ENCODE measurements at regions not wholly inside any gene's neighbourhood (a gene's known extent, or its start where the extent isn't known, plus 50 kb on each side); places are given as distances from the start of the nearest gene placed in this dataset.

DNA sequence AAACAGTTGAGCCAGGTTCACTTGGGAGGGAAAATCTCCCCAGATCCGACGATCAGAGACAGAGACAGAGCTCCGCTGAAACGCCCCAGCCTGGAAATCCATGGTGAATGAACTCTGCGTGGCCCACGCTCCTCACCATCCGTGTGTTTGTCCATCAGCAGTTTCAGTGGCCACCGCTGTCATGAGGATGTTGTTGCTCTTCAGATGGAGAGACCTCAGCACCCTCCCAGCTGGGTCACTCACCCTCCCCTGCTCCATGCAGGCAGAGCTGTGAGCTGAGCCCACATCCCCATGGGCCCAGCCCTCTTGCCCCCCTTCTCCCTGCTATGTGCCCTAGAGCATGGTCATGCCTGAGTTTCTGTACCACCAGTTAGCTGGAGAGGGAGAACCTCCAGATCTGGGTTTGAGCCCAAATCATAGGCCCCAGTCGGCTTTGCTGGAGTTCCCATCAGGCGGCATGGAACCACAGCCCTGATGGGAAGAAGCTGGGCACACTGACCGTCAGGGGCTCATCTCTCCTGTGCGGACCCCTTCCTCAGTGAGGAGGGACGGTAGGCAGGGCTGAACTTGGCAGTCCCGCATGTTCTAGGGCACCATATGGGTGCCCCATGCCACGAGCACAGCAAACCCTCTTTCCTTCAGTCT lies 154.4 kb upstream of the COL5A1 start:
- DNase-seq = peak; percentile 8

DNA sequence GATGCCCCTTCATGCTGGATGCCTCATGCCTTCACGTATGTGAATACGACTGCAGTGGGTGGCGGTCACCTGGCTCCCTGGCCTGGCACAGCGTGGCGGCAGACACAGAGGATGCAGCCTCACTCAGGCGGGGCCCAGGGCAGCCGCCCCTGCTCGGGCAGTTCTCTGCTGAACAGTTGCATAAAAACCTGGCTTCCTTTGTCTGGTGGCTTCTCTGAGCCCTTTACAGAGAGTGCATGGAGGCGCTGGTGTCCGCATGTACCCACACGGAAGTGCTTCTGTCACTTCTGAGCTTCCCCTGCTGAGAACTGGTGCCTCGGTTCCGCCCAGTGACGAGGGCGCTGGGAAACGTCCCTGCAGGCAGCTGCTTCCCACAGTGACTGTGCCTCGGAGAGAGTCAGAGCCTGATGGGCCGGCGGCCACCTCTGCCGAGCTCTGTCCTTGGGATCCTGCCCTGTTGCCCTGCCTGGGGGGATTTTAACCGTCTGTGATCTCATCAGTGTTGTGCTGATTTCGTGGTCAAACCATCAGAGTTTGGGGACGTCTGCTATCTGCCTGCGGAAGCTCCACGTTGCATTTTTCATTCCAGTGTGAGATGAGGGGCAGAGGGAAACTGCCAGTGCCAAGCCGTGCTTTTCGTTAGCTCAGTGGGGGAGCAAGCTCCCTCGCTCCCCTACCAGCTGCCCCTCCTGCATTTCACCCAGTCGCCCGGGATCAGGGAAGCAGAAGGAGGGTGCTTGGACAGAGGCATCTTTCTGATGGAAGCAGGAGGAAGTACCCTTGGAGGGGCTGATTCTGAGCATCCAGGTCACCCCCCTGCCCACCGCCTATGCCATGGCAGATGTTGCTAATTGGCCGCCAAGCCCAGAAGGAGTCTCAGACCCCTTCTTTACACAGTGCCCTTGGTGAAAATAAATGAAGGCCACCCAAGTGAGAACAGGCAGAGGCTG lies 153.0 kb upstream of the COL5A1 start:
- peak; percentile 12 for DNase-seq

DNA sequence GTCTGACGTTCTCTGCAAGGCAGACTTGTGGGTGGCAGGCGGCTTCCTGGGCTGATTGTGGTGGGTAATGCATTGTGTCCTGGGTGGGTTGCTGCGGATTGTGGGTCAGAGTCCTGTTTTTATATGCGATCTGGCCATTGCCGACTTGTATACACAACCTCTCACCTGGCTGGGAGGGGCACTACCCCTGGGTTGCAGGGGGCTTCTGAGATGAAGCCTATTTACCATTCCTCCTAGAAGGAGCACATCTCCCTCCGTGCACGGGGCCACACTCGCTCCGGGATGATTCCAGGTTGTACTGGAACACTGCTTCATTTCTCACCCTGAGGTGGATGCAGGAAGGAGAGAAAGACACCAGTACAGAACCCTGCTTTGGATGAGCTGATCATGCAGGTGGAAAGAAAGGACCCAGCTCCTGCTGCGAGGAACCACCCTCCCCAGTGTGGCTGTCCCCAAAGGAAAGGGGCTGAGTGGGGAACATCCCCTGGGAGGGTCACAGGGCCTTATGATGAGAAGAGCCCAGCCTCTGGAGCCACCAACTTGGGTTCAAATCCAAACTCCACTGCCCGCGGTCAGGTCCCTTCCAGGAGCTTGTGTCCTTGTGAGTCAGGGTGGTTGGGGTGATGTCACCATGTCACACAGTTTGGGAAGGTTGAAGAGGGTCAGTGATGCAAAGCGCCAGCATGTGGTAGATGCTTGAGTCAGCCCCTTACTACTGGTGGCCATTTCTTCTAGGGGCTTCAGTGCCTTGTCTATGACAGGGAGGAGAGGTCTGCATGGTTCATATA lies 151.8 kb upstream of the COL5A1 start:
- peak; percentile 8 for DNase-seq

DNA sequence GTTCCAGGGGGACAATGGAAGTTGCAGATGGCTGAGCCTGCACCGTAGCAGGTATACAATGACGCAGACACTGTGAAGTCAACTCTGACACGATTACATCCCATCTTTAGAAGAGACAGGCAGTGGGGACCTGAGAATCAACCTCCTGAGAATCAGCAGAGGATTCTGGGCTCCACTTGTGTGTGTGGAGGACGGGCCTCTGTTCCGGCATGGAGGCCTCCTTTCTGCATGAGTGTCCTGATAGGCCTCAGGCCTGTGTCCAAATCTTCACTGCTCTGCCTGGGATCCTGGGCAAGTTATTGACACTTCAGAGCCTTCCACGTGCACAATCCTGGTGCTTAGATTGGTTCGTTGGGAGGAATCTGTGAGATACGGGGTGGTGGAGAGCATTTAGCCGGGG lies 151.2 kb upstream of the COL5A1 start:
- no peak for DNase-seq

DNA sequence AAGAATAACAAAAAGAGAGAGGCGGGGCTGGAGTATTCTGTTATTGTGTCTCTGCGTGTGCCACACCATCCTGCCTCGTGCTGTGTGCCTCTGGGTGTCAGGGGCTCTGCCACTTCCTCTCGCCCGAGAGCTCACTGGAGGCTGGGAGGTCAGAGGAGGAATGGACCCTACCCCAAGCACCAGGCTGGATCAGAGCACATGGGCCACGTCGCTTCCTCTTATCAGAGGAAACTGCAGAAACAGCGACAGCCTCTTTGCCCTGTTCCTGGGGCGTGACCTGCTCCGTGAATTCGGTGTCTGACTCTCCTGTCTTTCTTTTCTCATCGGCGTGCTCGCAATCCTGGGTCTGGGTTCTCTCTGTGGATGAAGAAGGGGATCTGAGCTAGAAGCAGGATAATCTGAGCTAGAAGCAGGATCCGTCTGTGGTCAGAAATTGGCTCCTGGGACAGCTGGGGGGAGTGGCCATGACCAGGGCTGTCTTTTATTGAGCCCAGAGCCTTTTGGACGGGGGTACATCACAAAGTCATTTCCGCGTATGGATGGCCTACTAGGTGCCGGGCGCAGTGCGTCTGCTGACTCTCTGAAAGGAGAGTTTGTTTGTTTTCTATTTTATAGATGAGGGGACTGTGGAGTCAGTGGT lies 150.3 kb upstream of the COL5A1 start:
- peak; percentile 9 for DNase-seq

DNA sequence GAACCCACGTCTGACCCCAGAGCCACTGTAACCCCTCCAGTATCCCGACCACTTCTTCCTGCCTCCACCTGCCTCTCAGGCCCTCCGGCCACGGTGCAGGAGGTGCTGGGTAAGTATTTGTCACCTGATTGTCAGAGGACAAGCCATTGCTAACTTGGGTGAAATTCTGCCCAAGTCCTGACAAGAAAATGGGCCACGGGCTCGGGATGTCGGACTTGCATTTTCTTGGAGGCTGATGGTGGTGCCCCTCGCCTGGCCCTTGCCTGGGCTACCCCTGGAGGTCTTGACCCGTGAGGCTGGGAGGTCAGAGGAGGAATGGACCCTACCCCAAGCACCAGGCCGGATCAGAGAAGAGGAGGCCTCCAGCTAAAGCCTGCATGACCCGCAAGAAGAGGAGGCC lies 149.7 kb upstream of the COL5A1 start:
- peak; percentile 8 for DNase-seq

DNA sequence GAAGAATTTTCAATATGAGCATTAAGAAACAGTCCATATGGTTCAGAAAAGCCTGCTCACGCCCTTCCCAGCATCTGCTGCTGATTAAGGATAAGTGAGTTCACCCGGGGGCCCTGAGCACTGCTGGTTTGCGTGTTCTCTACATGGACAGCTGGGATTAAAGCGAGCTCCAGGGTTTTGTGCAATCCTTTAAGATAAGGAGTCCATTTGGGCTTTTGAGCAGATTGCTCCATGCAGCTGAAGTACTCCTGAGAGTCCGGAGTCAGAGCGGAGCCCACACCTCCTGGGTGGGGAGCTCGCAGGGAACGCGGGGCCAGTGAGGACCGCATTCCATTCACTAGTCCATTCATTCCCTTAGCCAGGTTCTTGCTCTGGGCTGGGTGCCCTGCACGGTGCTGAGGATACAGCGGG lies 149.3 kb upstream of the COL5A1 start:
- DNase-seq = no peak

DNA sequence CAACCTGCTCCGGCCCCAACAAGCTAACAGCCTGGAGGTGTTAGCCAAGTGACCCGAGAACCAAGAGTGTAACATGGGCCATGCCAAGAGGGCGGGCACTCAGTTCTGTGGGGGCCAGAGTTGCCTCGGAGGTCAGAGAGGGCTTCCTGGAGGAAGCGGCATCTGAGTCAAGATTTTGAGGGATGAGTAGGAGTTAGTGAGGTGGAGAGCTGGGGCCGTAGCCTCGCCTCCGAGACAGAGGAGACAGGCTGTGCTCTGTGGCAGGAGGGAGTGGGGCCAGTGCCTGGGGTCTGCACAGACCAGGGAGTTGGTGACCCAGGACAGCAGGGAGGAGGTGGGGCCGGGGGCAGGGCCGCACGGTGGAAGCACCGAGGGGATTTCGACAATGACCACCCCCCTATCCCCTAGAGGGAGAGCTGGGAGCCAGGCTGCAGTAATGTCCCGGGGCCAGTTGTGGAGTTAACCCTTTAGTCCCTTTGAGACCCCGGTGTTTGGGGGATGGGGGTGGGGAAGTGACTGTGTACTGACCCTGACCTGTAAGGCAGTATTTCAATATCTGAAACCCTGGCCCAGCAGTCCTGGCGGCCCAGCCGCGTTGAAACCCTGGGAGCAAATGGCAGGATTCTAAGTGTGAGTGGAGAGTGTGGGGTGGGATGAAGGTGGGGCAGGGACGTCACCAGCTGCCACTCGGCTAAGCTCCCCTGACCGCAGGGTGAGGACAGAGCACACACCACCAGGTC lies 148.7 kb upstream of the COL5A1 start:
- peak; percentile 4 for DNase-seq

DNA sequence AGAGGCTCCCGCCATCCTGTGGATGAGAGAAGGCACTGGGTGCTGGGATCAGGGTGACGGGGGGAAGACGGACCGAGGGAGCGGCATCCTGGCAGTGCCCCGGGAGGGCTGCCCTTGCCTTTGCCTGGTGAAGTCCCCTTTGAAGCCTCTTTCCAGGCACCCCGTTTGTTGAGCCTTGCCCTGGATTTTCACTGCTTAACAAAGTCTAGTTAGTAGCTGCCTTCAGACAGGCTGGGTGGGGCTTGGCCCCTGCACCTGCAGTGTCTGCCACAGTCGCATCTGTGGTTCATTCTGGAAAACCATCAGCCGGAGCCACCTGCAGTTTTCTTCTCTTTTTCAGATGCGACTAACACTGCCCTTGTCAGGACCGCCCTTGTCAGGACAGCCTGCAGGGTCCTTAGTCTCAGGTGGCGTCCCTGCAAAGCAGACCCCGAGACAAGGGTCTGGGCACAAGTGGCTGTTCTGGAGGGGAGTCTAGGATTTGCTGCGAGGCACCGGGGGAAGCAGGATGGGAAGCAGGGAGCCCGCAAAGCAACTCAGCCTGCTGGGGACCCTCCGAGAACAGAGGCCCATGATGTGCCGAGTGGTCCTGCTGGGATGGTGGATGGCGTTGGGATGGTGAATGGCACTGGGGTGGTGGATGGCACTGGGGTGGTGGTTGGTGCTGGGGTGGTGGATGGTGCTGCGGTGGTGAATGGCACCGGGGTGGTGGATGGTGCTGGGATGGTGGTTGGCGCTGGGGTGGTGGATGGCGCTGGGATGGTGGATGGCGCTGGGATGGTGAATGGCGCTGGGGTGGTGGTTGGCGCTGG lies 147.9 kb upstream of the COL5A1 start:
- peak; percentile 10 for DNase-seq

DNA sequence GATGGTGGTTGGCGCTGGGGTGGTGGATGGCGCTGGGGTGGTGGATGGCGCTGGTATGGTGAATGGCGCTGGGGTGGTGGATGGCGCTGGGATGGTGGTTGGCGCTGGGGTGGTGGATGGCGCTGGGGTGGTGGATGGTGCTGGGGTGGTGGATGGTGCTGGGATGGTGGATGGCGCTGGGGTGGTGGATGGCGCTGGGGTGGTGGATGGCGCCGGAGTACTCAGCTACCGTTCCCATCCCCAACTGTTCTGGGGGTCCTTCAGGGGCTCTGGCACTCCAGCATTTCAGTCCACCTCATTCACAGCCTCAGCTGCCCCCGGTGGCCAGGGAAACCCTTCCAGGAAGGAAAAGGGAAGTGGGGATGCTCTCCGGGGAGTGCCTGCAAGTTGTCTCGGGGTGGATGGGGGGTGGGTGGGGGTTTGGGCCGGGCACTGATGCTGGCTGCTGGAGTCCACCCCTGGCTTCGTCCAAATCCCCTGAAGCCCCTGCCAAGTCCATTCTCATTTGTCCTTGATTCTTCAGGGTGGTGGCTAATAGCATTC lies 147.3 kb upstream of the COL5A1 start:
- DNase-seq = peak; percentile 0

DNA sequence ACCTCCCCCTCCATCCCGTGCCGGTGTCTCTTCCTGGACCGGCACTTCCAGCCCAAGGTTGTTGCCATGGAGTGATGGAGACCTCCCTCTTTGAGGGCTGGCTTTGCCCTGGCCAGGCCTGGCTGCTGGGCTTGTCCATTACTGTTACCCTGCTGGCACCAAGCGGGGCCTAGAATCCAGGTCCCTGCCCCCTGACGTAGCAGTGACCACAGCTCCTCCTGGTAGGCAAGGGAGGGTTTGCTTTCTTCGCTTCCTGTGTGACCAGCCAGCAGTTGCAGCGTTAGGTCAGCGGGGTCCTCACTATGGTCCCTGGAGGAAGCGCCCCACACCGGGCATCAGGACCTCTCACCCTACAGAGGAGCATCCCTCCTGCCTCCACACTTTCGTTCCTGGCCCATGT lies 146.7 kb upstream of the COL5A1 start:
- peak; percentile 4 for DNase-seq

DNA sequence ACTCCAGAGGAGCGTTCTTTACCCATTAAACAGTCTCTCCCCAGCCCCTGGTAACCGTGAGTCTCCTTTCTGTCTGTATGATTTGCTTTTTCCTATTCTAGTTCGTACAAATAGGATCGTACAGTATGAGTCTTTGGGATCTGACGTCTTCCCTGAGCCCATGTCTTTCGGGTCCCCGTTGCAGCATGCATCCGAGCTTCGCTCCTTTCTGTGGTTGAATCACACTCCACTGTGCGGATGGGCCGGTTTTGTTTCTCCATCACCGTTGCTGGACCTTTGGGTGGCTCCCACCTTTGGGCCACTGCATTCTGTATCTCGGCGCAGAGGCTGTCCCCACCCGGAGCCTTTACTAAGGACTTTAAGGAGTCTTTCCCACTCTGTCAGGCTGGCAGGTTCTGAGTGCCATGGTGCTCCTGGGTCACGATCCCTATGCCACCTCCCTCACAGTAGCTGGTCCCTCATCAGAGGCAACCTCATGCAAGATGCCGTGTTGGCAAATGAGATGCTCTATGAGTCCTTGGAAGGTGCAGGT lies 145.7 kb upstream of the COL5A1 start:
- peak; percentile 4 for DNase-seq

DNA sequence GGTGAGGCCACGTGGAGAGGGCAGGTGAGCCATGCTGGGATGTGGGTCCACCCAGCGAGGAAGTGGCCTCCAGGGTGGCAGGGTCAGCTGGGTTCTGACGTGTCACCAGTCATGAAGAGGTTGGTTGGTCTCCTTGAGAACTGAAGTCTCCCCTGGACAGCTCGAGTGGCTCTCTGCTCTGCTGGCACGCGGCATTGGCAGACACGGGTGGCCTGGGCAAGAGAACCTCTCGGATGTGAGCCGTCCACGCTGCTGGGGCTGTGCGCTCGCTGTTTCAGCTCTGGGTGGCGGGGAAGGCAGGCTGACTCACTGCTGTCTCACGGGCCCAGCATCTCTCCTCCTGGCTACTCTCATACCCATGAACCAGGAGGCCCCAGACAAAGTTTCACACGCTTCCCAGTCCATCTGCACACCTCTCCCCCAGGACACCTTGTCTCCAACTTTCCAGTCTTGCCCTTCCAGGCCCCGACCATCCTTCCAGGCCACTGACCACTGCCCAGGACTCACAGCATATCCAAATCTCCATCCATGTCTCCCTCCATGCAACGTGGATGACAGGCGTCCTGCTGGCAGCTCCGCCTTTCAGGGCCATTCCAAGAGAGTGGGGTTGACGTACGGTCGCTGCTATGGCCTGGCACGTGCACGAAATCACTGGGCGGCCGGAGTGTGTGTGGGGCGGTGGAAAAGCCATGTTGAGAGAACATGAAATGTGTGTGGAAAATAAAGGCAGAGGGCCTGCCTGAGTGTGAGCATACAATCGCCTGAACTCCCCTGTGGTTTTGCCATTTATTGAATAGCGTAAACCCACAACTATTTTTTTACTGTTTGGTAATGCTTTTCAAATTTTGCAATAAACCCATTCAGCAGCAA lies 145.0 kb upstream of the COL5A1 start:
- peak; percentile 6 for DNase-seq

DNA sequence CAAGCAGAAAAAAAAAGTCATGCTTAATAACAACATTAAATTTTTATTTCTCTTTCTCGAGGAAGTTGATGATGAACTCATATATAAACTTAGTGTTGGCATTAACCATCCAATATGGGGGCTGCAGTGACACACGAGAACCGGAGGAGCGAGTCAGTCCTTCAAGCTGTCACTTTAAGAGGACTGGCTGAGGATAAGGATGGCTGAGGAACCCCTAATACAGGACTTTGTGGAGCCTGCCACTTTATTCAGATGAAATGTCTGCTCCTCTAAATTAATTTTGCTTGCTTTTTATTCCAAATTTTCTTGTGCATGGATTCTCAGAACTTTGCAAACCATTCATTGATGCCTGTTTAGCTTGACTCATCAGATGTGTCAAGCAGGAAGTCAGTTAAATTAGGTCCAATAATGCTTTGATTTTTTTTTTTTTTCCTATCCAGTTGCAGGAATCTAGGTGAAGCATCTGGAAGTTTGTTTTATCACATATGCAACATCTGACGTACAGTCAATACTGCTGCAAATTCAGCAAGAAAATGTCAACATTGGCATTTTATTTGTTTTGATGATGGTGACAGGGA lies 144.2 kb upstream of the COL5A1 start:
- no peak for DNase-seq

DNA sequence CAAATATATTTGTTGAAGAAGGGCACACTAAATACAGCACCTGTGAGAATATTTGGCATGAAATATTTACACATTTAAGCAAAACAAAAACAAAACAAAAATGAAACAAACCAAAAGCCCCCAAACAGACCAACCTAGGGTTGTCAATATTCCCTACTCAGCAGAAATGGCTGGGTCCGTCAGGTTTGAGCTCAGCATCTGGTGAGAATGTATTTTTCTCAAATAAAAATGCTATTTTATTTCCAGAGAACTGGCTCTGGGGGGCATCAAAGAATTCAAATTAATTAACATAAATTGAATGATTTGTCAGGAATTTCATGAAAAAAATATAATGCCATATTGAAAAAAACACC lies 142.8 kb upstream of the COL5A1 start:
- DNase-seq = no peak

DNA sequence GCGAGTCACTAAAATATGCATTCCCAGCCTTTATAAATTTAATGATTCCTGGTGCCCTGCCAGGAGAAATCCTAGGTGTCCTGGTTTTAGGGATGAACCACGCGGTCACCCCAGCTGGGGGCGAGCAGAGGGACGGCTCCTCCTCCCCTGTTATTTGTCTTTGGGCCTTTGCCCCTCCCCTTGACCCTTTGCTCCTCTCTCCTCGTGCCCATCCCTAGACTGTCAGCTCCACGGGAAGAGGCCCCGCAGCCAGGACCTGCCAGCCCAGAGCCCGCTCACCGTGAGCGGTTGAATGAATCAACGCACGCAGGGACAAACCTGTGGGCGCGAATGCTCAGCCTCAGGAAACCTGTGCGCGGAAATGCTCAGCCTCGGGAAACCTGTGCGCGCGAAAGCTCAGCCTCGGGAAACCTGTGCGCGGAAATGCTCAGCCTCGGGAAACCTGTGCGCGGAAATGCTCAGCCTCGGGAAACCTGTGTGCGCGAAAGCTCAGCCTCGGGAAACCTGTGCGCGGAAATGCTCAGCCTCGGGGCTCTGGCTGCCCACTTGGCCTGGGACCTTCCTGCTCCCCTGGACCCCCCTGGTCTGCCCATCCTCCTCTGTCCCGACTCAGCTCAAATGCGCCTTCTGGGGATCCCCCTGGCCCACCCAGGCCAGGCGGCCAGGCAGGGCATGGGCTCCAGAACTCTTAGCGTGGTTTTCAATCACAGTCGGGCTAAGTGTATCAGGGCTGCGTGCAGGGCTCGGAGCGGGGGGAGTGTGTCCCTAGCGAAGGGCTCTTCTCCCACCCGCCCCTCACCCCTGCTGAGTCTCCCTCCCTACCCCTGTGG lies 140.5 kb upstream of the COL5A1 start:
- DNase-seq = peak; percentile 4

DNA sequence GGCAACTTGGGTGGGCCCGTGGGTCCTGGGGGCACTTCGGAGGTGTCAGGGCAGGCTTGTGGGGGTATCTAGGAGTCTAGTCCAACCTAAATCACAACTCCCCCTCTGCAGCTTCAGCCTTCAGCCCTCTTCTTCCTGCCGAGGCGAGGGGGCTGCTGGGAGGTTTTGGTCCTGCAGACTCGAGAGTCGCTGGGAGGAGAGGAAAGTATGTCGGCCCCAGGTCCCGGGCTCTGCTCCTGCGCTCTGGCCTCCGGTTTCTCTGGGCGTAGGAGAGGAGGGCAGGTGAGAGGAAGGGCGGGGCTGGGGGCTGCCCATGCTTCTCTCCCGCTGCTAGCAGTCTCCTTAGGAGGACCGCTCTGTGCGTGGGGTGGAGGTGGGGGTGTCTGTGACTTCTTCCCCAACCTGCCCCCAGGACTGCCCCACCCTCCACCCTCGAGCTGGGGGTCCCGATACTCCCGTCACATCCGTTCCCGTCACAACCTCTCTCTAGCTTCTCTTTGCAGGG lies 139.8 kb upstream of the COL5A1 start:
- peak; percentile 7 for DNase-seq

DNA sequence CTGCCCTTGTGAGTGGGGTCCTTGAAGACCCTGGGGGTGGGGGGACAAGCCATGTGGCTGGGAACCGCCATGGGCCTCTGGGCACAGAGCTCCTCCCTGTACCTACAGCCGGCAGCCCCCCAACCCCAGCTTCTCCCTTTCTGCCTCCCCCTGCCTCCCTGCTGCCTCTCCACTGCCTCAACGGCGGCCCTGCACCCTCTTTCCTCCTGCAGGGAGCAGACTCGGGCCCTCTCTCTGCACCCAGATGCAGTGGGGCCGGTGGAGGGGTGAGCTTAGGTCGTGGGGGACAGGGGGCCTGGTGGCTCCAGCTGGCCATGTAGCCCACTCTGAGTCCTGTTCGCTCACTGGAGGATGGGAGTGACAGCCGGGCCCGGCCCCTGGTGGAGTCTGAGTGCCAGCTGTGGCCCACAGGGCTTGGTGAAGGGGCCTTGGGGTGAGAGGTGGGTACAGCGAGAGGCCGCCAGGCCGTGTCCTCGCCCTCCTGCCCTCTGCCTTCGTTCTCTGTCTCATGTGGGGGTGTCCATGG lies 139.3 kb upstream of the COL5A1 start:
- DNase-seq = peak; percentile 10

Data from activated T-cell treated with anti-CD3 and anti-CD28 coated beads, Interleukin-2, amount 50 U/mL, for 1 hour (primary cell).